GM12878 (cell line): ENCODE measurements at regions not wholly inside any gene's neighbourhood (a gene's known extent, or its start where the extent isn't known, plus 50 kb on each side); places are given as distances from the start of the nearest gene placed in this dataset.

ENCODE experiments used
- ATAC-seq: fragments of 200-7000 bp; cut with Tn5 transposase; 3 replicates; pipeline ENCODE4 v1.9.1; 2020; ENCODE audit warnings: mild to moderate bottlenecking, moderate library complexity
- BruUV-seq: library from RNA; stranded (reverse); fragments of 400-500 nt; replicated peaks from 2 replicates; lab custom pipeline; 2021; lab: Mats Ljungman, UMichigan
- CTCF ChIA-PET: fragments of 300-600 bp; sonication (Branson Sonifier 250); formaldehyde crosslinking; extraction: SDS; loops from one replicate; lab custom pipeline; 2021; ENCODE audit warnings: inconsistent platforms; lab: Yijun Ruan, JAX
- POLR2A ChIA-PET: fragments of 350-600 bp; formaldehyde crosslinking; extraction: SDS; loops from one replicate; lab custom pipeline; 2021; ENCODE audit warnings: inconsistent platforms; lab: Charles Lee
- RAD21 ChIA-PET: fragments of 300-600 bp; sonication (Branson Sonifier 250); formaldehyde crosslinking; loops from one replicate; lab custom pipeline; 2023; ENCODE audit warnings: antibody characterized with exemption; ENCODE audit not compliant: unreplicated experiment; lab: Charles Lee
- SMC1A ChIA-PET: fragments of 300-600 bp; sonication (Branson Sonifier 250); formaldehyde crosslinking; loops from one replicate; lab custom pipeline; 2023; ENCODE audit not compliant: unreplicated experiment, uncharacterized antibody; lab: Charles Lee
- DNase-seq: peaks from one replicate; pipeline ENCODE4 v3.0.0-alpha.2; 2011; ENCODE audit warnings: low read depth, low spot score
- FAIRE-seq: peaks from 3 replicates; lab custom pipeline; 2011; peaks lifted over from hg19 to GRCh38; lab: Jason Lieb, UNC
- H2AFZ ChIP-seq: 2 replicates; pipeline ENCODE4 v1.6.0; 2011; ENCODE audit warnings: low read depth, low read length, control low read depth; ENCODE audit not compliant: control insufficient read depth
- H3K27ac ChIP-seq: 2 replicates; pipeline ENCODE4 v1.5.1; 2011; ENCODE audit warnings: control low read depth; ENCODE audit not compliant: control insufficient read depth, insufficient read depth
- H3K27me3 ChIP-seq, 2 experiments: replicated peaks in 1 of 2; 2 replicates each; pipeline versions ENCODE4 v1.6.0 to v1.6.1; 2011; ENCODE audit warnings: low read length in 1 of 2; ENCODE audit not compliant: control insufficient read depth in 2 of 2, insufficient read depth in 2 of 2
- H3K36me3 ChIP-seq, 2 experiments: 2 replicates each; pipeline ENCODE4 v1.5.1; 2011; ENCODE audit warnings: low read length in 1 of 2; ENCODE audit not compliant: control insufficient read depth in 2 of 2, insufficient read depth in 2 of 2
- H3K4me1 ChIP-seq: 2 replicates; pipeline ENCODE4 v1.6.1; 2011; ENCODE audit warnings: mild to moderate bottlenecking, low read length, moderate library complexity, mixed read lengths; ENCODE audit not compliant: control insufficient read depth, insufficient read depth
- H3K4me2 ChIP-seq: 2 replicates; pipeline ENCODE4 v1.6.0; 2011; ENCODE audit warnings: control low read depth; ENCODE audit not compliant: control insufficient read depth, insufficient read depth
- H3K4me3 ChIP-seq: fragments of 200-600 bp; sonication (generic); 2 replicates; pipeline ENCODE4 v1.5.1; 2016
- H3K79me2 ChIP-seq: 2 replicates; pipeline ENCODE4 v1.6.0; 2011; ENCODE audit warnings: low read length; ENCODE audit not compliant: control insufficient read depth, insufficient read depth
- H3K9ac ChIP-seq: 2 replicates; pipeline ENCODE4 v1.8.0; 2011; ENCODE audit warnings: low read length, control low read depth, mixed read lengths; ENCODE audit not compliant: control insufficient read depth, insufficient read depth
- H3K9me3 ChIP-seq: replicated peaks from 3 replicates; pipeline ENCODE4 v1.5.1; 2011; ENCODE audit warnings: mild to moderate bottlenecking, low read length; ENCODE audit not compliant: control insufficient read depth, insufficient read depth
- H4K20me1 ChIP-seq: 2 replicates; pipeline ENCODE4 v1.6.0; 2011; ENCODE audit not compliant: control insufficient read depth, insufficient read depth
- CTCF ChIP-seq, 3 experiments: IDR thresholded peaks in 2 of 3; conservative IDR thresholded peaks in 1 of 3; 2 replicates each; pipeline ENCODE4 v1.5.1; 2011; ENCODE audit warnings: low read depth in 3 of 3, low read length in 3 of 3, mild to moderate bottlenecking in 3 of 3, control low read depth in 2 of 3, moderate library complexity in 2 of 3, inconsistent platforms in 1 of 3, mixed read lengths in 1 of 3; ENCODE audit not compliant: control insufficient read depth in 2 of 3, insufficient read depth in 1 of 3; ENCODE audit errors: extremely low read depth in 1 of 3
- FOXK2 ChIP-seq: fragments of 450-650 bp; IDR thresholded peaks from 2 replicates; pipeline ENCODE4 v1.6.1; 2017; ENCODE audit warnings: mild to moderate bottlenecking, moderate library complexity
- IKZF1 ChIP-seq: fragments of 450-650 bp; conservative IDR thresholded peaks from 2 replicates; pipeline ENCODE4 v1.6.1; 2017; ENCODE audit warnings: antibody characterized with exemption, mild to moderate bottlenecking
- PAX5 ChIP-seq: IDR thresholded peaks from 2 replicates; pipeline ENCODE4 v1.6.1; 2011; ENCODE audit warnings: low read depth, low read length, borderline replicate concordance
- POLR2AphosphoS2 ChIP-seq: IDR thresholded peaks from 2 replicates; pipeline ENCODE4 v1.6.1; 2011; ENCODE audit warnings: low read depth, mild to moderate bottlenecking, low read length, improper control_type of control experiment, moderate library complexity
- ZBTB4 ChIP-seq: fragments of 450-650 bp; formaldehyde crosslinking; IDR thresholded peaks from 2 replicates; pipeline ENCODE4 v1.4.0; 2022; ENCODE audit warnings: mild to moderate bottlenecking, moderate library complexity
- ZNF384 ChIP-seq: IDR thresholded peaks from 2 replicates; pipeline ENCODE4 v1.6.1; 2012; ENCODE audit warnings: low read depth, mild to moderate bottlenecking, low read length, improper control_type of control experiment, borderline replicate concordance
- WGBS: methylation state at CpG from one replicate; pipeline ENCODE4 v1.1.6; 2016; ENCODE audit warnings: low lambda C conversion rate; ENCODE audit not compliant: insufficient replicate concordance, insufficient coverage; ENCODE audit errors: missing lambda C conversion rate; 5-methylcytosine and 5-hydroxymethylcytosine counted together
- in situ Hi-C: fragments of 300-500 bp; cut with MboI; formaldehyde crosslinking; loops from 9 replicates; pipeline ENCODE4 v1.14.3; 2018; ENCODE audit warnings: mixed read lengths
- intact Hi-C: fragments of 100-400 bp; cut with micrococcal nuclease; formaldehyde crosslinking; loops from one replicate; pipeline ENCODE4 v1.14.2; 2022; ENCODE audit not compliant: unreplicated experiment

GRCh38 chr12:131420867-131421447, 289.9 kb upstream of the SFSWAP start:
- in situ Hi-C loops: no loop called here
- Histone ChIP-seq H3K79me2 (no peaks in the 10 kb centered on the region), H3K4me1 (no peaks in the 10 kb centered on the region), H3K9ac (no peak overlapping the region), H3K36me3 (no peaks in the 10 kb centered on the region), H3K9me3 (no peaks in the 10 kb centered on the region; the same call in 2 of the 3 replicates), H2AFZ (no peak overlapping the region), H4K20me1 (no peaks in the 10 kb centered on the region; the same call in 1 of the 2 replicates), H3K27me3 (0 out of 4 replicates have a peak, but pooled peaks cover 0 to 3% of the 10 kb centered on the region in 2 experiments), H3K27ac (no peak overlapping the region), H3K4me3 (no peak overlapping the region), H3K4me2 (no peak overlapping the region)
- 15% methylated on average over 12 of the region's 13 CpGs for WGBS
- FAIRE-seq (no peak), ATAC-seq (no peak), DNase-seq (no peak)
- SMC1A ChIA-PET: no interaction called here
- POLR2A ChIA-PET: interaction anchor here (0.5 kb wide), 1 partner anchor 16 kb away, joined by 4 read pairs; no protein-coding TSS in a partner anchor
- RAD21 ChIA-PET: no interaction called here
- BruUV-seq: no TSS peak
- CTCF ChIA-PET: interaction anchor here (0.6 kb wide), 1 partner anchor 47 kb away, joined by 3 read pairs; no protein-coding TSS in a partner anchor
- intact Hi-C loops: no loop called here
- no peak for TF ChIP-seq ZBTB4 (CRISPR knock-in tag)
- TF ChIP-seq ZNF384: no peak
- TF ChIP-seq IKZF1: no peak
- TF ChIP-seq FOXK2: no peak
- no peak for TF ChIP-seq PAX5
- TF ChIP-seq POLR2AphosphoS2: no peak
- TF ChIP-seq CTCF (IDR thresholded peaks at IDR 0.05 in 2 of 3, conservative IDR thresholded peaks at IDR 0.05 in 1 of 3; ENCODE audit: control insufficient read depth in 2 of 3, extremely low read depth in 1 of 3, insufficient read depth in 1 of 3, low read depth in 3 of 3, low read length in 3 of 3): no peak
